ENCODE measurements at regions not wholly inside any gene's neighbourhood (a gene's known extent, or its start where the extent isn't known, plus 50 kb on each side); places are given as distances from the start of the nearest gene placed in this dataset.

DNA sequence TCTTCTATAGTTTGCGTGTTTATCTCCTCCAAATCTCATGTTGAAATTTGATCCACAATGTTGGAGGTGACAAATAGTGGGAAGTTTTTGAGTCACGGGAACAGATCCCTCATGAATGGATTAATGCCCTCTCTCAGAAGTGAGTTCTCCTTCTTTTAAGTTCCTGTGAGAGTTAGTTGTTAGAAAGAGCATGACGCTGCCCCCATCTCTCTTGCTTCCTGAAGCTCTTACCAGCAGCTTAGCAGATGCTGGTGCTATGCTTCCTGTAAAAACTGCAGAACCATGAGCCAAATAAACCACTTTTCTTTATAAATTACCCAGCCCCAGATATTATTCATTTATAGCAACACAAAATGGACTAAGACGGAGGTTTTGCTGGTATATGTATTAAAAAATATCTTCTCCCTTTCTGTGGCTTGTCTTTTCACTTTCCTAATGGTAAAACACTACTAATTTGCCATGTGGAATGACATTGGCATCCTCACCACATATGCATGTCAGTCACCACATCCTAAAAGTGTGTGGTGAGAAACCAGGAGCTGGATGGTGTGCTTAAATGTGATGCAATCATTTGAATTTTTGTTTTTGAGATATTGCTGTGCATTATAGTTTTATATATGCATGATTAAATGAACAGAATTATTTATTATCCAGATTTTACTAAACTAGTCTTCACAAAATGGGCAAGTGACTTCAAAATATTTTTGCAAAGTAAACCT lies 449.3 kb downstream of the ADAMTS20 start:
- Histone ChIP-seq H3K27me3 (no peaks in the 10 kb centered on the region), H3K36me3 (no peaks in the 10 kb centered on the region), H3K27ac (no peak overlapping the region), H3K4me1 (no peaks in the 10 kb centered on the region), H3K9me3 (no peaks in the 10 kb centered on the region), H3K4me3 (no peak overlapping the region)
- no peak for TF ChIP-seq POLR2A (IDR thresholded peaks at IDR 0.05)
- TF ChIP-seq, protein P1, sequence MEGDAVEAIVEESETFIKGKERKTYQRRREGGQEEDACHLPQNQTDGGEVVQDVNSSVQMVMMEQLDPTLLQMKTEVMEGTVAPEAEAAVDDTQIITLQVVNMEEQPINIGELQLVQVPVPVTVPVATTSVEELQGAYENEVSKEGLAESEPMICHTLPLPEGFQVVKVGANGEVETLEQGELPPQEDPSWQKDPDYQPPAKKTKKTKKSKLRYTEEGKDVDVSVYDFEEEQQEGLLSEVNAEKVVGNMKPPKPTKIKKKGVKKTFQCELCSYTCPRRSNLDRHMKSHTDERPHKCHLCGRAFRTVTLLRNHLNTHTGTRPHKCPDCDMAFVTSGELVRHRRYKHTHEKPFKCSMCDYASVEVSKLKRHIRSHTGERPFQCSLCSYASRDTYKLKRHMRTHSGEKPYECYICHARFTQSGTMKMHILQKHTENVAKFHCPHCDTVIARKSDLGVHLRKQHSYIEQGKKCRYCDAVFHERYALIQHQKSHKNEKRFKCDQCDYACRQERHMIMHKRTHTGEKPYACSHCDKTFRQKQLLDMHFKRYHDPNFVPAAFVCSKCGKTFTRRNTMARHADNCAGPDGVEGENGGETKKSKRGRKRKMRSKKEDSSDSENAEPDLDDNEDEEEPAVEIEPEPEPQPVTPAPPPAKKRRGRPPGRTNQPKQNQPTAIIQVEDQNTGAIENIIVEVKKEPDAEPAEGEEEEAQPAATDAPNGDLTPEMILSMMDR (IDR thresholded peaks at IDR 0.05), result no peak
- no peak for DNase-seq

DNA sequence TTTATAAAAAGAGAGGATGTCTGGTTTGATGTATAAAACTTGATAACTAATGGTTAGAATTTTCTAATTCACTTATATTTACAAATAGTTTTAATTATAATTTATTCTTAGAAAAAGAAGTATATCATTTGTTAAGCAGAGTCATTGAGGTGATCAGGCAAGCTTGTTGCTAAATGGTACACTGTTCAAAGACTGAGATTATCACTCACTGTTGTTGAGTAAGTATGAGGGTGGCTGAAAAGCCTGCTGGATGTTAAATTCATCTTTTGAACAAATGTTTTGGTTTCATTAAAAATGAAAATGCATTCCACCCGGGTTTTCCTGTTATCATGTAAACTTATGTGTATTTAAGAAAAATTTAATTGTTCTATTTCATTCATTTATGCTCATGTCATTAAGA lies 451.8 kb downstream of the ADAMTS20 start:
- no peak for DNase-seq
- Histone ChIP-seq H3K36me3 (no peaks in the 10 kb centered on the region), H3K4me3 (no peak overlapping the region), H3K9me3 (no peaks in the 10 kb centered on the region), H3K27ac (no peak overlapping the region), H3K4me1 (no peaks in the 10 kb centered on the region), H3K27me3 (no peaks in the 10 kb centered on the region)
- TF ChIP-seq POLR2A (IDR thresholded peaks at IDR 0.05), result no peak
- TF ChIP-seq, protein P1 (IDR thresholded peaks at IDR 0.05), result no peak

DNA sequence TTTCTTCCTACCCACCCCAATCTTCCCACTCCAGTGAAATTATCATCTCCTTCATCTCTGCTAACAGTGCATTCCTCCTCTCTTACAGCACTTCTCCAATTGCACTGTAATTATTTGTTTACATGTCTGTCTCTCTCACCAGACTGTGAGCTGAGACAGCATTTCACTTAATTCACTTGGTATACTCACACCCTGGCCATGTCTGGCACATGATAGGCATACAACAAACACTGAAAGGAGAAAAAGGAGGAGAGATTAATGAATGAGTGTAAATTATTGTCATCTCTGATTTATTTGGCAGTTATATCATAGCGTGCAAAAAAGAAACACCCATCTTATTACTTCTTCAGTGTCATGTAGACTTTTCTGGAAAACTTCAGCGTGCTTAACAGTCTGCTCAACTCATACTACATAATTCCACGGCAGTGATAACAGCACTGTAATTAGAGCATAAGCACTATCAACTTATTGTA lies 452.3 kb downstream of the ADAMTS20 start:
- Histone ChIP-seq H3K27ac (no peak overlapping the region), H3K36me3 (no peaks in the 10 kb centered on the region), H3K27me3 (no peaks in the 10 kb centered on the region), H3K4me3 (no peak overlapping the region), H3K4me1 (no peaks in the 10 kb centered on the region), H3K9me3 (no peaks in the 10 kb centered on the region)
- TF ChIP-seq, protein P1 (IDR thresholded peaks at IDR 0.05), result no peak
- TF ChIP-seq POLR2A (IDR thresholded peaks at IDR 0.05), result no peak
- no peak for DNase-seq

DNA sequence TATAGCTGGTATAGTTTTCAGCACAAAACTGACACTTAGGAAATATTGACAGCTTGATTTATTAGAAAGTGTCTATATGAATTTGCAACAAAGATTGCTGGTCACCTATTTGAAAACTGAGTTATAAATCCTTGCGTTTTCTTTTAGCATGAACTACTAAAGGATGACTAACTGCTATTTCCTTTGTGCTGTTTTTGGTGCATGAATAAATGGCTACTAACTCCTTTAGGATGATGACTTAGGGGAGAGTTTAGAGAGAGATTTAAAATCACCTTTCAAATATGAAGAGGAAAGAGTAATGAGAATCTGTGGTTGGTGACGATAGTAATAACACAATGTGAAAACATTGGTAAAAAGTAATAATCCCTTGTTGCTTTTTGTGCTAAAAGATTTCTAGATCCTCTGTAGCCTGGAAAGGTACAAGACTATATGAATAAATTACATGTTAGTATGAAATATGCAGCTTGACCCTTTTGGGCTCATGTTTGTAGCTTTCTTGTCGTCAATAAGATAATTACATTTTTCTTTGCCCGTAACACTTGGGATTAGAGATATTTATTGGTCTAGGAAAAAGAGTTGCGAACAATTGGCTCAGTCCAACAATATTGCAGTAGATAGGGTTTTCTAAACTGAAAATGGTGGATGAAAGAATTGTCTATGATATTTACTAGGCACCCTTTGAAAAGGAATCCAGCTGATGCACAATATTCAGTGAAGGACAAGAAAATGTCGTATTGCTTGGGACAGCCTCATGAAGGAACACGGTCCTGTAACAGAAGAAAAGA lies 453.0 kb downstream of the ADAMTS20 start:
- H3K36me3 ChIP-seq, result no peaks in the 10 kb centered on the region
- TF ChIP-seq, protein P1 (IDR thresholded peaks at IDR 0.05), result no peak
- no peak for TF ChIP-seq POLR2A (IDR thresholded peaks at IDR 0.05)
- no peaks in the 10 kb centered on the region for H3K9me3 ChIP-seq
- no peak overlapping the region for H3K27ac ChIP-seq
- no peaks in the 10 kb centered on the region for H3K27me3 ChIP-seq
- no peaks in the 10 kb centered on the region for H3K4me1 ChIP-seq
- no peak overlapping the region for H3K4me3 ChIP-seq
- no peak for DNase-seq

DNA sequence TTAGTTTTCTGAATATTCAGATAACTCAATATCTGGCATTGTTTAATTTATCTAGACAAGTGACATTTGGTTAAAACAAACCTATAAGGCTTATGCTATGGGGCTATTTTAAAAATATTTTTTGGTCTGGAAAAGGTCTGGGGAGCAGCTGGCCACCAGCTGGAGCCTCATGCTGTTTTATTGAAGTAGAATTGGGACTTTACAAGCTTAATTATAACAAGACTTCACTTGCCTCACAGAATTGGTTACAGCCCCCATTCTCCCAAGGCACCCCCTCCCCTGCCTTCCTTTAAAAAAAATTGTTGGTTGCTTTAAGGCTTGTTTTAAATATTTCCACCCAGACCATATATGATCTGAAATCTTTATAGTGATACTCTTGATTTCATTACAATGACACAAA lies 453.9 kb downstream of the ADAMTS20 start:
- H3K27me3 ChIP-seq, result no peaks in the 10 kb centered on the region
- no peaks in the 10 kb centered on the region for H3K9me3 ChIP-seq
- no peak overlapping the region for H3K4me3 ChIP-seq
- DNase-seq, result no peak
- H3K4me1 ChIP-seq, result no peaks in the 10 kb centered on the region
- no peak overlapping the region for H3K27ac ChIP-seq
- TF ChIP-seq POLR2A (IDR thresholded peaks at IDR 0.05), result no peak
- TF ChIP-seq, protein P1 (IDR thresholded peaks at IDR 0.05), result no peak
- H3K36me3 ChIP-seq, result no peaks in the 10 kb centered on the region

Data from Peyer's patch (tissue), 4 donors.